NCI-H2227 (cell line): ENCODE measurements at regions not wholly inside any gene's neighbourhood (a gene's known extent, or its start where the extent isn't known, plus 50 kb on each side); places are given as distances from the start of the nearest gene placed in this dataset.
"Not testable (repeated sequence)": the region's sequence is repeated elsewhere in the genome, so short reads cannot be mapped to it uniquely, and the experiment has no call there.

ENCODE experiments used
- DNase-seq: peaks from one replicate; lab custom pipeline; 2025; ENCODE audit not compliant: unreplicated experiment; lab: John Stamatoyannopoulos, UW

- DNase-seq: not testable (repeated sequence)
Measured at GRCh38 chr11:134494395-134494794, 82.4 kb upstream of the B3GAT1 start.

- not testable (repeated sequence) for DNase-seq
Measured at GRCh38 chr11:134492411-134492810, 80.4 kb upstream of the B3GAT1 start.

GRCh38 chr11:134489728-134490127 is 77.7 kb upstream of the B3GAT1 start:
- DNase-seq: no peak

GRCh38 chr11:134488913-134489312 is 76.9 kb upstream of the B3GAT1 start:
- no peak for DNase-seq

- no peak for DNase-seq
Measured at GRCh38 chr11:134488512-134488911, 76.5 kb upstream of the B3GAT1 start.

- DNase-seq: no peak
Measured at GRCh38 chr11:134487696-134488095, 75.7 kb upstream of the B3GAT1 start.

- DNase-seq: no peak
Measured at GRCh38 chr11:134486704-134487103, 74.7 kb upstream of the B3GAT1 start.

- DNase-seq: no peak
Measured at GRCh38 chr11:134486106-134486505, 74.1 kb upstream of the B3GAT1 start.

GRCh38 chr11:134485316-134485715 is 73.3 kb upstream of the B3GAT1 start:
- DNase-seq: no peak

GRCh38 chr11:134483857-134484256 is 71.8 kb upstream of the B3GAT1 start:
- no peak for DNase-seq

- no peak for DNase-seq
Measured at GRCh38 chr11:134483291-134483690, 71.2 kb upstream of the B3GAT1 start.

- DNase-seq: no peak
Measured at GRCh38 chr11:134482865-134483264, 70.8 kb upstream of the B3GAT1 start.

- DNase-seq: no peak
Measured at GRCh38 chr11:134481933-134482527, 70.0 kb upstream of the B3GAT1 start.

GRCh38 chr11:134481135-134481534 is 69.1 kb upstream of the B3GAT1 start:
- no peak for DNase-seq

GRCh38 chr11:134480136-134480712 is 68.2 kb upstream of the B3GAT1 start:
- no peak for DNase-seq

GRCh38 chr11:134479206-134480135 is 67.4 kb upstream of the B3GAT1 start:
- no peak for DNase-seq

- DNase-seq: no peak
Measured at GRCh38 chr11:134478611-134479010, 66.6 kb upstream of the B3GAT1 start.

GRCh38 chr11:134478176-134478575 is 66.1 kb upstream of the B3GAT1 start:
- no peak for DNase-seq

GRCh38 chr11:134477486-134477885 is 65.4 kb upstream of the B3GAT1 start:
- no peak for DNase-seq

- DNase-seq: no peak
Measured at GRCh38 chr11:134476435-134477021, 64.5 kb upstream of the B3GAT1 start.

GRCh38 chr11:134475951-134476350 is 63.9 kb upstream of the B3GAT1 start:
- DNase-seq: no peak

- DNase-seq: no peak
Measured at GRCh38 chr11:134474942-134475341, 62.9 kb upstream of the B3GAT1 start.
